Ishikawa (cell line): ENCODE measurements at regions not wholly inside any gene's neighbourhood (a gene's known extent, or its start where the extent isn't known, plus 50 kb on each side); places are given as distances from the start of the nearest gene placed in this dataset.

Experiments used
- CEBPB ChIP-seq: IDR thresholded peaks from 2 replicates; pipeline ENCODE4 v1.6.1; 2012
- CREB1 ChIP-seq: IDR thresholded peaks from 2 replicates; pipeline ENCODE4 v1.6.1; 2012; ENCODE audit warnings: low read depth
- EGR1 ChIP-seq: IDR thresholded peaks from 2 replicates; pipeline ENCODE4 v1.6.1; 2012
- EP300 ChIP-seq: IDR thresholded peaks from 2 replicates; pipeline ENCODE4 v1.6.1; 2012; ENCODE audit warnings: borderline replicate concordance
- FOXM1 ChIP-seq: IDR thresholded peaks from 2 replicates; pipeline ENCODE4 v1.6.1; 2012; ENCODE audit warnings: low read depth, borderline replicate concordance
- NFIC ChIP-seq: IDR thresholded peaks from 2 replicates; pipeline ENCODE4 v1.6.1; 2012
- RAD21 ChIP-seq: IDR thresholded peaks from 2 replicates; pipeline ENCODE4 v1.6.1; 2012; ENCODE audit warnings: low read depth
- TAF1 ChIP-seq: IDR thresholded peaks from 2 replicates; pipeline ENCODE4 v1.6.1; 2012; ENCODE audit warnings: low read depth, mild to moderate bottlenecking
- TCF12 ChIP-seq: IDR thresholded peaks from 2 replicates; pipeline ENCODE4 v1.6.1; 2012; ENCODE audit warnings: low read depth
- YY1 ChIP-seq: IDR thresholded peaks from 2 replicates; pipeline ENCODE4 v1.6.1; 2012; ENCODE audit warnings: low read depth
- TF ChIP-seq, protein P1 (sequence below): IDR thresholded peaks from 2 replicates; pipeline ENCODE4 v1.6.1; 2012; ENCODE audit warnings: low read depth, mild to moderate bottlenecking
- TF ChIP-seq, protein P2 (sequence below): IDR thresholded peaks from 2 replicates; pipeline ENCODE4 v1.6.1; 2012
- TF ChIP-seq, protein P3 (sequence below): IDR thresholded peaks from 2 replicates; pipeline ENCODE4 v1.6.1; 2012

- TF ChIP-seq, protein P1, sequence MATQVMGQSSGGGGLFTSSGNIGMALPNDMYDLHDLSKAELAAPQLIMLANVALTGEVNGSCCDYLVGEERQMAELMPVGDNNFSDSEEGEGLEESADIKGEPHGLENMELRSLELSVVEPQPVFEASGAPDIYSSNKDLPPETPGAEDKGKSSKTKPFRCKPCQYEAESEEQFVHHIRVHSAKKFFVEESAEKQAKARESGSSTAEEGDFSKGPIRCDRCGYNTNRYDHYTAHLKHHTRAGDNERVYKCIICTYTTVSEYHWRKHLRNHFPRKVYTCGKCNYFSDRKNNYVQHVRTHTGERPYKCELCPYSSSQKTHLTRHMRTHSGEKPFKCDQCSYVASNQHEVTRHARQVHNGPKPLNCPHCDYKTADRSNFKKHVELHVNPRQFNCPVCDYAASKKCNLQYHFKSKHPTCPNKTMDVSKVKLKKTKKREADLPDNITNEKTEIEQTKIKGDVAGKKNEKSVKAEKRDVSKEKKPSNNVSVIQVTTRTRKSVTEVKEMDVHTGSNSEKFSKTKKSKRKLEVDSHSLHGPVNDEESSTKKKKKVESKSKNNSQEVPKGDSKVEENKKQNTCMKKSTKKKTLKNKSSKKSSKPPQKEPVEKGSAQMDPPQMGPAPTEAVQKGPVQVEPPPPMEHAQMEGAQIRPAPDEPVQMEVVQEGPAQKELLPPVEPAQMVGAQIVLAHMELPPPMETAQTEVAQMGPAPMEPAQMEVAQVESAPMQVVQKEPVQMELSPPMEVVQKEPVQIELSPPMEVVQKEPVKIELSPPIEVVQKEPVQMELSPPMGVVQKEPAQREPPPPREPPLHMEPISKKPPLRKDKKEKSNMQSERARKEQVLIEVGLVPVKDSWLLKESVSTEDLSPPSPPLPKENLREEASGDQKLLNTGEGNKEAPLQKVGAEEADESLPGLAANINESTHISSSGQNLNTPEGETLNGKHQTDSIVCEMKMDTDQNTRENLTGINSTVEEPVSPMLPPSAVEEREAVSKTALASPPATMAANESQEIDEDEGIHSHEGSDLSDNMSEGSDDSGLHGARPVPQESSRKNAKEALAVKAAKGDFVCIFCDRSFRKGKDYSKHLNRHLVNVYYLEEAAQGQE: no peak
- TF ChIP-seq EGR1 (no peak), FOXM1 (no peak), EP300 (no peak), NFIC (no peak), TAF1 (no peak), RAD21 (no peak), TCF12 (no peak), CREB1 (no peak), YY1 (no peak), CEBPB (no peak)
- TF ChIP-seq, protein P2, sequence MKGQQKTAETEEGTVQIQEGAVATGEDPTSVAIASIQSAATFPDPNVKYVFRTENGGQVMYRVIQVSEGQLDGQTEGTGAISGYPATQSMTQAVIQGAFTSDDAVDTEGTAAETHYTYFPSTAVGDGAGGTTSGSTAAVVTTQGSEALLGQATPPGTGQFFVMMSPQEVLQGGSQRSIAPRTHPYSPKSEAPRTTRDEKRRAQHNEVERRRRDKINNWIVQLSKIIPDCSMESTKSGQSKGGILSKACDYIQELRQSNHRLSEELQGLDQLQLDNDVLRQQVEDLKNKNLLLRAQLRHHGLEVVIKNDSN: no peak
- TF ChIP-seq, protein P3, sequence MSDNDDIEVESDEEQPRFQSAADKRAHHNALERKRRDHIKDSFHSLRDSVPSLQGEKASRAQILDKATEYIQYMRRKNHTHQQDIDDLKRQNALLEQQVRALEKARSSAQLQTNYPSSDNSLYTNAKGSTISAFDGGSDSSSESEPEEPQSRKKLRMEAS: no peak
These were observed 428.3 kb downstream of the TNS3 start for GRCh38 chr7:47153576-47153975.
